ENCODE measurements at regions not wholly inside any gene's neighbourhood (a gene's known extent, or its start where the extent isn't known, plus 50 kb on each side); places are given as distances from the start of the nearest gene placed in this dataset.
A peak's percentile ranks its signal among the peaks of the same experiment; 100 is the strongest.

DNA sequence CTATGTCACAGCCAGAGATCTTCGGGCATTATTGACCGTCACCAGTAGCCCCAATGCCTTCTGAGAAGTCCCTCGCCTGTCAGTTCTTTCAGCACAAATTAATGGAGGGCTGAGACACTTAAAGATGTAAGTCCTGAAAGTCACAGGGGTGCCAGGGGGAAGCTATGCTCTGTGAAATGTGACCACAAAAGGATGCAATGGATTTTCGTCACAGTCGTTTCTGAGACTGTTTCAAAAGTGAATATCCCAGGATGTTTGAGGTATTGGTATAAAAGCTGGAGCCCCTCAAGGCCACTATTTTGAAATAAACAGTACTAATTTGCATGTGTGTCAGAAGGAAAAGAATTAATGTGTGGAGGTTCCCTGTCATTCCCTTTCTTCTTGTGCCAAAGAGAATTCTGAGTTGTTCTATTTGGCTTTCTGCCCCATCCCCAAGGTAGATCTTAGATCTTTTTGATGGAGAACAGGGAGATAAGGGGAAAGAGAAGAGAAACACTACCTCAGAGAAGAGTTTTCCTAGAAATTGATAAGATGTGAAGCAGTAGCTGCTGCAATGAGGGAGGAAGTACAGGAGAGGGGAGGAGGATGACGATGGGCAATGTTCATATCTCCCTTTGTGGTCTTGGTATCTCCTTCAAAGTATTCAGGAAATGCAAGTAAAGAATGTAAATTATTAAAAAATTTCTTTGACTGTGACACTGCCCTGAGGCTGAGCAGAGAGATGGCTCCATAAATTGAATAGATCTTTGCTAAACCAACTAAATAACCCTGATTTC, 101.8 kb upstream of the NAP1L1 start:
- H3K4me1 ChIP-seq (ENCODE audit: insufficient read depth, low read length), result no peaks in the 10 kb centered on the region
- peaks cover 12% of the 10 kb centered on the region for H3K27me3 Mint-ChIP-seq
- no peak overlapping the region for H3K27ac Mint-ChIP-seq
- H3K36me3 ChIP-seq (ENCODE audit: insufficient read depth, low read length), result no peaks in the 10 kb centered on the region
- ChIA-PET CTCF (no interaction called here), POLR2A (no interaction called here)
- no peaks in the 10 kb centered on the region for H3K9me3 ChIP-seq (ENCODE audit: control insufficient read depth in 1 of 2, insufficient read depth in 1 of 2, low read length in 2 of 2)
- no peaks in the 10 kb centered on the region for H3K27me3 ChIP-seq (ENCODE audit: control insufficient read depth in 1 of 2, insufficient read depth in 2 of 2, low read length in 2 of 2)
- TF ChIP-seq, protein P1, sequence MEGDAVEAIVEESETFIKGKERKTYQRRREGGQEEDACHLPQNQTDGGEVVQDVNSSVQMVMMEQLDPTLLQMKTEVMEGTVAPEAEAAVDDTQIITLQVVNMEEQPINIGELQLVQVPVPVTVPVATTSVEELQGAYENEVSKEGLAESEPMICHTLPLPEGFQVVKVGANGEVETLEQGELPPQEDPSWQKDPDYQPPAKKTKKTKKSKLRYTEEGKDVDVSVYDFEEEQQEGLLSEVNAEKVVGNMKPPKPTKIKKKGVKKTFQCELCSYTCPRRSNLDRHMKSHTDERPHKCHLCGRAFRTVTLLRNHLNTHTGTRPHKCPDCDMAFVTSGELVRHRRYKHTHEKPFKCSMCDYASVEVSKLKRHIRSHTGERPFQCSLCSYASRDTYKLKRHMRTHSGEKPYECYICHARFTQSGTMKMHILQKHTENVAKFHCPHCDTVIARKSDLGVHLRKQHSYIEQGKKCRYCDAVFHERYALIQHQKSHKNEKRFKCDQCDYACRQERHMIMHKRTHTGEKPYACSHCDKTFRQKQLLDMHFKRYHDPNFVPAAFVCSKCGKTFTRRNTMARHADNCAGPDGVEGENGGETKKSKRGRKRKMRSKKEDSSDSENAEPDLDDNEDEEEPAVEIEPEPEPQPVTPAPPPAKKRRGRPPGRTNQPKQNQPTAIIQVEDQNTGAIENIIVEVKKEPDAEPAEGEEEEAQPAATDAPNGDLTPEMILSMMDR (IDR thresholded peaks at IDR 0.05), result no peak
- no peak overlapping the region for H3K4me3 Mint-ChIP-seq
- H3K27ac ChIP-seq (ENCODE audit: low read depth in 1 of 2, low read length in 2 of 2), result no peak overlapping the region
- no peaks in the 10 kb centered on the region for H3K9me3 Mint-ChIP-seq
- ATAC-seq (ENCODE audit: poor library complexity) (no peak), DNase-seq (no peak)
- H3K36me3 Mint-ChIP-seq (ENCODE audit: low read depth), result no peaks in the 10 kb centered on the region
- intact Hi-C loops (cut with DNase I, micrococcal nuclease), result no loop called here
- H3K4me1 Mint-ChIP-seq (ENCODE audit: low read depth), result no peaks in the 10 kb centered on the region
- H3K4me3 ChIP-seq (ENCODE audit: low read length), result no peak overlapping the region

DNA sequence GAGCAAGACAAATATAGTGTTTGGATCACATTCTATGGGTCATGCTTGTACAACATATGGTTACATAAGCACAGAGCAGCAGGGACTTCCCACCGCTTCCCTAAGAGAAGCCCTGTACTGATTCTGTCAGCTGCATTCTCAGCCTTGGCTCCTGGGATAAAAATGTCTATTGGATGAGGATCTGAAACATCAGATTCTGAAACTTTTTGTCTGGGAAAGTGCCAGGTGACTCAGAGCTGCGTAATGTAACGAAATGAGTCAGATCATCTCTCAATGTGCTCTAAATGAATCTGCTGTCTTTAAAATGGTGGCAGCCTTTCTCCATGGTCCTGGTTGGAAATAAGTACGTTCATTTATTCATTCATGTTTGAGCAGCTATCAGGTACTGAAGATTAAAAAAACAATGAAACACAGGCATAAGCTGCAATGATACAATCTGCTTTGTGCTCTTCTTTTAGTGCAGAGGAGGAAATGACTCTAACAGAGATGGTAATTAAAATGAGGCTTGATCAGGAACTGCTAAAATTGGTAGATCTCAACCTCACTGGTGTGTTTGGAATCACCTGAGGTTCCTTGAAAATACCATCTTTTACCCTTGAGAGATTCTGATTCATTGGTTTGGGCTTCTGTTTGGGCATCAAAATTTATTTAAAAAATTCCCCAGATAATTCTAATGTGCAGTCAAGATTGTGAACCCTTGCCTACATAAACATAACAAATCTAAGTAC, 99.1 kb upstream of the NAP1L1 start:
- intact Hi-C loops (cut with DNase I, micrococcal nuclease), result no loop called here

DNA sequence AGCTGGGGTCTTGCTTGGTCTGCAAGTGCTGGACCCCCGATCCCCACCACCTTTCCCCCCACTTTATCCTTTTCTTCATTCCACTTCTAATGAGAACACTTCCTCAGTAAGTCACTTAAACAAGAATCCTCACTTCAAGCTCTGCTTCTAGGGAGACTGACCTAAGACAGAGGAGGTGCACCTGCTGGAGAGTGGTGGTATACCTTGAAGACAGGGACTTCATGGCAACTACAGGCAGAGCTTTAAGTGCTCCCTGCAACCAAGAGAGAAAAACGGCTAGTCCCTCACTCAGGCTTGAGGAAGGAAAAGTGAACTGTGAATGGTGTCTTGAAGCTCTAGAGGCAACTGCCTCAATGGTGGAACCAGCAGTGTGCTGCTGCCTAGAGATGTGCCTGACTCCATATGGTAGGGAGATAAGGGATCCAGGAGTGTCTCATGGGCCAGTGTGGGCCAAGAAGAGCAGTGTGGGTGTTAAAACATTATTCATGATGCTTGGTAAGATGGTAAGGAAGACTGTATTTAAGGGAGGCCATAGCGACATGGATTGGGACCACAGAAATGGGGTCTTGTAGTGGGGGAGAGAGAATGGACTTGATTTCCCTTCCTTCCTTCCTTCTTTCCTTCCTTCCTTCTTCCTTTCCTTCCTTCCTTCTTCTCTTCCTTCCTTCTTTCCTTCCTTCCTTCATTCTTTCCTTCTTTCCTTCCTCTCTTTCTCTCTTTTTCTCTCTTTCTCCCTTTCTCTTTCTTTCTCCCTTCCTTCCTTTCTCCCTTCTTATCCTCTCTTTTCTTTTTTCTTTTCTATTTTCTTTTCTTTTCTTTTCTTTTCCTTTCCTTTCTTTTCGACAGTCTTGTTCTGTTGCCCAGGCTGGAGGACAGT, 96.2 kb upstream of the NAP1L1 start:
- ATAC-seq (ENCODE audit: poor library complexity) (no peak), DNase-seq (no peak)
- Mint-ChIP-seq H3K27ac (no peak overlapping the region), H3K4me3 (no peak overlapping the region), H3K9me3 (no peaks in the 10 kb centered on the region), H3K36me3 (ENCODE audit: low read depth) (no peaks in the 10 kb centered on the region), H3K27me3 (peaks cover under 1% of the 10 kb centered on the region), H3K4me1 (ENCODE audit: low read depth) (no peaks in the 10 kb centered on the region)
- no peaks in the 10 kb centered on the region for H3K27me3 ChIP-seq (ENCODE audit: control insufficient read depth in 1 of 2, insufficient read depth in 2 of 2, low read length in 2 of 2)
- no peak overlapping the region for H3K4me3 ChIP-seq (ENCODE audit: low read length)
- intact Hi-C loops (cut with DNase I, micrococcal nuclease), result no loop called here
- TF ChIP-seq, protein P1 (IDR thresholded peaks at IDR 0.05), result peak; percentile 19
- H3K4me1 ChIP-seq (ENCODE audit: insufficient read depth, low read length), result no peaks in the 10 kb centered on the region
- H3K36me3 ChIP-seq (ENCODE audit: insufficient read depth, low read length), result no peaks in the 10 kb centered on the region
- no peaks in the 10 kb centered on the region for H3K9me3 ChIP-seq (ENCODE audit: control insufficient read depth in 1 of 2, insufficient read depth in 1 of 2, low read length in 2 of 2)
- ChIA-PET CTCF (no interaction called here), POLR2A (no interaction called here)
- H3K27ac ChIP-seq (ENCODE audit: low read depth in 1 of 2, low read length in 2 of 2), result no peak overlapping the region

More for the DNA sequence above, 99.1 kb upstream of the NAP1L1 start:
- Histone ChIP-seq H3K36me3 (ENCODE audit: insufficient read depth, low read length) (no peaks in the 10 kb centered on the region), H3K9me3 (ENCODE audit: control insufficient read depth in 1 of 2, insufficient read depth in 1 of 2, low read length in 2 of 2) (no peaks in the 10 kb centered on the region), H3K27me3 (ENCODE audit: control insufficient read depth in 1 of 2, insufficient read depth in 2 of 2, low read length in 2 of 2) (no peaks in the 10 kb centered on the region), H3K4me1 (ENCODE audit: insufficient read depth, low read length) (no peaks in the 10 kb centered on the region), H3K4me3 (ENCODE audit: low read length) (no peak overlapping the region), H3K27ac (ENCODE audit: low read depth in 1 of 2, low read length in 2 of 2) (no peak overlapping the region)
- DNase-seq (peak in 3 of 14 experiments; percentile 7 to 60 (median 54)), ATAC-seq (ENCODE audit: poor library complexity) (no peak)
- ChIA-PET POLR2A (interaction anchor here (1.0 kb wide), 1 partner anchor 43 kb away, joined by 3 read pairs; no protein-coding TSS in a partner anchor), CTCF (no interaction called here)
- TF ChIP-seq, protein P1 (IDR thresholded peaks at IDR 0.05), result no peak
- Mint-ChIP-seq H3K4me3 (no peak overlapping the region), H3K27me3 (peaks cover 12% of the 10 kb centered on the region), H3K27ac (no peak overlapping the region), H3K9me3 (no peaks in the 10 kb centered on the region), H3K36me3 (ENCODE audit: low read depth) (no peaks in the 10 kb centered on the region), H3K4me1 (ENCODE audit: low read depth) (no peaks in the 10 kb centered on the region)
